B cell (primary cell): ENCODE measurements at regions not wholly inside any gene's neighbourhood (a gene's known extent, or its start where the extent isn't known, plus 50 kb on each side); places are given as distances from the start of the nearest gene placed in this dataset.

Source experiments
- ATAC-seq: fragments of 200-7000 bp; cut with Tn5 transposase; one replicate; pipeline ENCODE4 v1.10.0; 2021; ENCODE audit warnings: low read depth, mild to moderate bottlenecking, moderate number of reproducible peaks, moderate library complexity
- CTCF ChIA-PET: fragments of 350-600 bp; sonication (Branson Sonifier 250); formaldehyde crosslinking; loops from one replicate; lab custom pipeline; 2021; ENCODE audit warnings: antibody characterized with exemption, inconsistent platforms; lab: Charles Lee
- POLR2A ChIA-PET: fragments of 350-600 bp; sonication (Branson Sonifier 250); formaldehyde crosslinking; loops from one replicate; lab custom pipeline; 2021; ENCODE audit warnings: antibody characterized with exemption; lab: Charles Lee
- DNase-seq: peaks from one replicate; pipeline ENCODE4 v3.0.0; 2013
- H2AFZ ChIP-seq: 2 replicates; pipeline ENCODE4 v1.6.1; 2012; ENCODE audit warnings: mild to moderate bottlenecking, low read depth, low read length; ENCODE audit not compliant: insufficient read depth, poor library complexity, severe bottlenecking
- H3K27ac ChIP-seq, 2 donors: 1 replicate in 1 of 2; 2 replicates in 1 of 2; pipeline ENCODE4 v1.5.1; 2012 to 2013; ENCODE audit warnings: low read length in 2 of 2, mild to moderate bottlenecking in 2 of 2, moderate library complexity in 1 of 2
- H3K27me3 ChIP-seq, 4 experiments: fragments of 200-600 bp in 1 of 4; sonication (generic) in 1 of 4; replicated peaks in 1 of 4; 1 replicate in 2 of 4; 2 replicates in 2 of 4; pipeline versions ENCODE4 v1.6.1 to v1.7.0; 2013 to 2016; ENCODE audit warnings: low read length in 3 of 4, mild to moderate bottlenecking in 2 of 4, mixed read lengths in 1 of 4, moderate library complexity in 1 of 4; ENCODE audit not compliant: insufficient read depth in 4 of 4, control insufficient read depth in 3 of 4; ENCODE audit errors: control extremely low read depth in 1 of 4
- H3K36me3 ChIP-seq, 2 experiments: replicated peaks in 1 of 2; 1 replicate in 1 of 2; 2 replicates in 1 of 2; pipeline versions ENCODE4 v1.6.1 to v1.7.1; 2013; ENCODE audit warnings: low read length in 1 of 2; ENCODE audit not compliant: insufficient read depth in 2 of 2, control insufficient read depth in 1 of 2; ENCODE audit errors: control extremely low read depth in 1 of 2, extremely low read depth in 1 of 2
- H3K4me1 ChIP-seq, 2 donors: fragments of 200-600 bp in 1 of 2; sonication (generic) in 1 of 2; 1 replicate in 1 of 2; 2 replicates in 1 of 2; pipeline versions ENCODE4 v1.5.1 to v1.6.1; 2013 to 2017; ENCODE audit warnings: low read length in 2 of 2; ENCODE audit not compliant: control insufficient read depth in 2 of 2, insufficient read depth in 2 of 2
- H3K4me2 ChIP-seq: replicated peaks from 2 replicates; pipeline ENCODE3; 2012; ENCODE audit warnings: mild to moderate bottlenecking, low read depth, low read length; ENCODE audit not compliant: poor library complexity, severe bottlenecking
- H3K4me3 ChIP-seq, 5 experiments: fragments of 200-600 bp in 1 of 5; sonication (generic) in 1 of 5; 1 replicate in 3 of 5; 2 replicates in 2 of 5; pipeline versions ENCODE4 v1.5.1 to v1.7.0; 2011 to 2016; ENCODE audit warnings: low read length in 4 of 5, mild to moderate bottlenecking in 4 of 5, low read depth in 2 of 5, control low read depth in 1 of 5, moderate library complexity in 1 of 5; ENCODE audit not compliant: insufficient read depth in 1 of 5; ENCODE audit errors: control extremely low read depth in 1 of 5, extremely low read depth in 1 of 5
- H3K79me2 ChIP-seq: fragments of 200-600 bp; sonication (generic); one replicate; pipeline ENCODE4 v1.6.0; 2016; ENCODE audit warnings: low read length; ENCODE audit not compliant: control insufficient read depth, insufficient read depth
- H3K9ac ChIP-seq: fragments of 200-600 bp; sonication (generic); 2 replicates; pipeline ENCODE4 v1.6.1; 2017; ENCODE audit warnings: mild to moderate bottlenecking, low read length, moderate library complexity
- H3K9me3 ChIP-seq, 3 donors: one replicate each; pipeline versions ENCODE4 v1.6.1 to v1.7.1; 2013; ENCODE audit warnings: low read length in 2 of 3; ENCODE audit not compliant: control insufficient read depth in 2 of 3, insufficient read depth in 1 of 3; ENCODE audit errors: control extremely low read depth in 1 of 3
- H4K20me1 ChIP-seq: 2 replicates; pipeline ENCODE4 v1.6.0; 2012; ENCODE audit warnings: mild to moderate bottlenecking, low read length; ENCODE audit not compliant: insufficient read depth, control insufficient read depth, poor library complexity, severe bottlenecking
- H3K27ac Mint-ChIP-seq: one replicate; pipeline ENCODE4 v1.8.0; 2021; ENCODE audit warnings: mixed read lengths
- H3K27me3 Mint-ChIP-seq: one replicate; pipeline ENCODE4 v1.8.0; 2021; ENCODE audit warnings: mixed read lengths
- H3K4me1 Mint-ChIP-seq: one replicate; pipeline ENCODE4 v1.8.0; 2021; ENCODE audit warnings: mixed read lengths
- H3K4me3 Mint-ChIP-seq: one replicate; pipeline ENCODE4 v1.8.0; 2021; ENCODE audit warnings: mixed read lengths
- H3K9me3 Mint-ChIP-seq: one replicate; pipeline ENCODE4 v1.8.0; 2022; ENCODE audit warnings: mixed read lengths; ENCODE audit not compliant: insufficient read depth
- CTCF ChIP-seq: fragments of 200-600 bp; IDR thresholded peaks from one replicate; pipeline ENCODE4 v1.8.0; 2022; ENCODE audit warnings: antibody characterized with exemption, mild to moderate bottlenecking
- EZH2 ChIP-seq: IDR thresholded peaks from 2 replicates; pipeline ENCODE4 v1.6.1; 2012; ENCODE audit warnings: borderline replicate concordance, low read depth, mild to moderate bottlenecking, moderate library complexity, low read length; ENCODE audit not compliant: insufficient read depth, poor library complexity, severe bottlenecking
- WGBS: methylation state at CpG from one replicate; pipeline ENCODE4 v1.1.5; 2013; ENCODE audit warnings: missing lambda C conversion rate; ENCODE audit not compliant: insufficient coverage; 5-methylcytosine and 5-hydroxymethylcytosine counted together
- intact Hi-C: fragments of 100-400 bp; cut with micrococcal nuclease; formaldehyde crosslinking; loops from one replicate; pipeline ENCODE4 v1.10.0; 2022

GRCh38 chr1:99527545-99527944 is 118.4 kb upstream of the PALMD start:
- no peak overlapping the region for H3K27ac Mint-ChIP-seq
- no peak overlapping the region for H3K4me3 ChIP-seq
- no peaks in the 10 kb centered on the region for H3K27me3 ChIP-seq
- 64% methylated on average over 2 of the region's 3 CpGs for WGBS
- no peaks in the 10 kb centered on the region for H3K79me2 ChIP-seq
- H3K9me3 ChIP-seq = no peaks in the 10 kb centered on the region
- intact Hi-C loops = no loop called here
- no peak for TF ChIP-seq EZH2
- TF ChIP-seq CTCF = no peak
- H3K4me2 ChIP-seq = no peak overlapping the region
- POLR2A ChIA-PET = no interaction called here
- no peak overlapping the region for H3K27ac ChIP-seq
- H3K9ac ChIP-seq = no peak overlapping the region
- no peaks in the 10 kb centered on the region for H3K4me1 Mint-ChIP-seq
- no peaks in the 10 kb centered on the region for H3K4me1 ChIP-seq
- no peaks in the 10 kb centered on the region for H4K20me1 ChIP-seq
- ATAC-seq = no peak
- peaks cover 2% of the 10 kb centered on the region for H3K27me3 Mint-ChIP-seq
- CTCF ChIA-PET = no interaction called here
- H3K36me3 ChIP-seq = no peaks in the 10 kb centered on the region
- DNase-seq = no peak
- no peak overlapping the region for H2AFZ ChIP-seq
- H3K4me3 Mint-ChIP-seq = no peak overlapping the region
- H3K9me3 Mint-ChIP-seq = no peaks in the 10 kb centered on the region

- ChIA-PET CTCF (no interaction called here), POLR2A (no interaction called here)
- H3K4me3 Mint-ChIP-seq = no peak overlapping the region
- intact Hi-C loops = no loop called here
- H3K9me3 ChIP-seq = no peaks in the 10 kb centered on the region
- no peak for DNase-seq
- WGBS = 67% methylated on average over 1 of the region's 3 CpGs
- no peaks in the 10 kb centered on the region for H3K4me1 ChIP-seq
- no peaks in the 10 kb centered on the region for H3K36me3 ChIP-seq
- H3K27ac Mint-ChIP-seq = no peak overlapping the region
- H3K27me3 Mint-ChIP-seq = peaks cover 2% of the 10 kb centered on the region
- no peak overlapping the region for H2AFZ ChIP-seq
- H3K9me3 Mint-ChIP-seq = no peaks in the 10 kb centered on the region
- no peak overlapping the region for H3K27ac ChIP-seq
- H3K4me1 Mint-ChIP-seq = no peaks in the 10 kb centered on the region
- no peak for TF ChIP-seq CTCF
- TF ChIP-seq EZH2 = no peak
- no peak overlapping the region for H3K4me2 ChIP-seq
- no peak overlapping the region for H3K4me3 ChIP-seq
- no peaks in the 10 kb centered on the region for H4K20me1 ChIP-seq
- H3K27me3 ChIP-seq = no peaks in the 10 kb centered on the region
- no peak overlapping the region for H3K9ac ChIP-seq
- ATAC-seq = no peak
- no peaks in the 10 kb centered on the region for H3K79me2 ChIP-seq
These were observed 116.9 kb upstream of the PALMD start for GRCh38 chr1:99529002-99529401.
